Urothelium cell line (cell line): ENCODE measurements at regions not wholly inside any gene's neighbourhood (a gene's known extent, or its start where the extent isn't known, plus 50 kb on each side); places are given as distances from the start of the nearest gene placed in this dataset.
"Not testable (repeated sequence)": the region's sequence is repeated elsewhere in the genome, so short reads cannot be mapped to it uniquely, and the experiment has no call there.

Experiments
- DNase-seq: peaks from one replicate; pipeline ENCODE4 v3.0.0; 2011; ENCODE audit warnings: low spot score, mixed read lengths
- FAIRE-seq: peaks from 2 replicates; lab custom pipeline; 2011; peaks lifted over from hg19 to GRCh38; lab: Jason Lieb, UNC

DNA sequence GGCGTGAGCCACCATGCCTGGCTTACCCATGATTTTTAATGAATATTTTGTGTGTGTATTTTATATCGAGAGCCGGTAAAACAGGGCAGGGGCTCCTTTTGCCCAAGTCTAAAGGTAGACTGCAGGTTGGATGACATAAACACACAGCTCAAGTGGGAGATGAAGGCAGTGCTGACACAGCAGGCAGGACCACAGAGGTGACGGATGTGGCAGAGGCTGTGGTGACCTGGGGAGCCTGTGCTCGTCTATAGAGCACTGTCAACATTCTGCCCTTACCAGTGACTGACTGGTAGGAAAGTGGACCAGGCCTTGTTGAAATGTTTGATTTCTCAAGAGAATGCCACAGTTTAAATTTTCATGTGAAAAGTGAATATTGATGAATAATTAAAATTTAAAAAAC lies 137.5 kb downstream of the ZFP64 start:
- no peak for FAIRE-seq
- no peak for DNase-seq

DNA sequence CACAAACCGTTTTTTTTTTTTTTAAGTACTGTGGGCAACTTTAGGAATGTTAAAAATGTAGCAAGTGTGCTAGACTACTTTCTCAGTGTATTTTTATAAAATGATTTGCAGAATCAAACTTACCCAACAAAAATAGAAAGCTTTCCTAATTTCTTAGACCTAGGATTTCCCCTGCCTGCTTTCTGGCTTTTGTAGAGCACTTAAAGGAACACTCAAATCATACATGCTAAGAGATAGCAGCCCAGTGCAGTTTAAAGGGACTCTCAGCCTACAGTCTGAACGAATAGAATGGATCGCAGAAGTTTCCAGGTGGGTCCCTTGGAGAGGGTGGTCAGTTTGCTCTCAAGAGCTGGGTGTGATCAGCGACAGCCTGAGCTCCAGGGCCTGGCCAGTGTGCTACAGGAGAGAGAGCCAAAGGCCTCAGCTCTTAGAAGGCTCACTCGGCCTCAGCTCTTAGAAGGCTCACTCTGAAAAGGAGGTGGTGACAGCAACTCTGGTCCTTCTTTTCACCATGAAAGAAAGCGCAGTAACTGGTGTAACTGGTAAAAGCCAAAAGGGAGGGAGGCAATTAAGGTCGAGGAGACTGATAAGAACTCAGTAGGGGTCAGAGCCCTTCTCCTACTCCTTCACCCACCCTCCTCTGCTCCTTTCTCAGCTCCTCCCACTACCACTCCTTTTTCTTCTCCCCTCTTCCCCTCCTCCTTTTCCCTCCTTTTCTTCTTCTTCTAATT lies 142.4 kb downstream of the ZFP64 start:
- FAIRE-seq (no peak), DNase-seq (peak; percentile 53)

DNA sequence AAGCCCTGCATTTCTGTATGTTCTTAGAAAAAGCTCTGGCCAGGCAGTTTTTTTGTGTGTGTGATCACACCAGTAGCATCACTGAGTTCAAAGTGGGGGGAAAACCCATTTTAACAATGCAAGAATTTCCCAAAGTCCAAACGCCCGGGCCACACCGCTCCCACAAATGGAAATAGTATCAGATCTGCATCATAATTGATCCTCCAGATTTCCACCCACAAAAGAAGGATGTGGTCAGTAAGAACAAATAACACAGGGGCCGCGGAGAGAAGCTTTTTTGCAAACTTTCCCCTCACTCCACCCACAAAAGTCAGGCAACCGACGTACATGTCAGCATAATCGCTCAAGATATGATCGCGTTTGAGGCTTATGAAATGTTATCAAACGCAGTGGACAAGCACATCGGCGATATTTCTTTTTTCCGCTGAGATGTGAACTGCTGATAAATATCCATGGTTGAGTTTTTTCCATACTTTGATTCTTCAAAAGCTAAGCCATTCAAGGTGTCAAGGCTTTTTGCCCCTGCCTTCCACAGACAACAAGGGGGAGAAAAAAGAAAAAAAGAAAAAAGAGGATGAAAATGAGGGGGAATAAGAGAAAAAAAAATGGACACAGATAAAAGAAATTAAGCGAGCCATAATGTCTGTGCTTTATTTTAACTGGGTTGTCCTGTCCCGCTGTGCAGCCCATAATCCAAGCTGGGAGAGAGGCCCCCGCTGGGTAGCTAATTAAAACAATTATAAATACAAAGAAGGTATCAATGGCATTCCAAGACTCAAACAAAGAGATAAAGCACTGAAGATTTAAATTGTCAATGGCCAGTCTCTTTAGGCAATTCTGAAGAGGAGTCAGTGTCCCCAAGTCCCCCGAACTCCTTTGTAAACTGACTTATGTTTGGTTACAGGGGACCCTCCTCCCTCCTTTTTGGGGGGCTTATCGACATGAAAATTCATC lies 143.5 kb downstream of the ZFP64 start:
- DNase-seq (peak; percentile 62), FAIRE-seq (peak; percentile 27)

DNA sequence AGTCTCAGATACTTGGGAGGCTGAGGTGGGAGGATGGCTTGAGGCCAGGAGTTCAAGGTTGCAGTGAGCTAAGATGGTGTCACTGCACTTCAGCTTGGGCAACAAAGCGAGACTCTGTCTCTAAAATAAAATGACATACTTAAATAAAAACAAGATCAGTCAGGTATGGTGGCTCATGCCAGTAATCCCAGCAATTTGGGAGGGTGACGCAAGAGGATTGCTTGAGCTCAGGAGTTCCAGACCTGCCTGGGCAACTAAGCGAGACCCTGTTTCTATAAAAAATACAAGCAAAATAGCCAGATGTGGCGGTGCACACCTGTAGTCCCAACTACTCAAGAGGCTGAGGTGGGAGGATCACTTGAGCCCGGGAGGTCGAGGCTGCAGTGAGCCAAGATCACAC lies 149.6 kb downstream of the ZFP64 start:
- DNase-seq (no peak), FAIRE-seq (no peak)

DNA sequence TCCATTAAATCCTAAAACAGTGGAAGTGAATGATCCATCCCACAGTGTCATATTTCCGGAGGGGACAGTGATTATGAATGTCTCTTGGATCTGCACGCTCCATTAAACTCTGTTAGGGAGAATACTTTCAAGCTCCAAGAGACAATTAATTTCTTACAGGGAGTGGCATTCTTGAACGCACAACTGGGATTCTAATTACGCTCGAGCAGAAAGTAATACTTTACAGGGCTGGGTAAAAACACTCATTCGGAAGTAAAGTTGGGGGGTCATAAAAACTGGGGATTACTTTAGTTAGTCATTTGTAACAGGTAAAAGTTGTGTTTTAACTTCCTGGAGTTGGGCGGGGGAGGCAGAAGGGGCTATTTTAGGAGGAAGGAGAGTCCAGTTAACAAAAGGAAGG lies 151.8 kb downstream of the ZFP64 start:
- FAIRE-seq (no peak), DNase-seq (no peak)

DNA sequence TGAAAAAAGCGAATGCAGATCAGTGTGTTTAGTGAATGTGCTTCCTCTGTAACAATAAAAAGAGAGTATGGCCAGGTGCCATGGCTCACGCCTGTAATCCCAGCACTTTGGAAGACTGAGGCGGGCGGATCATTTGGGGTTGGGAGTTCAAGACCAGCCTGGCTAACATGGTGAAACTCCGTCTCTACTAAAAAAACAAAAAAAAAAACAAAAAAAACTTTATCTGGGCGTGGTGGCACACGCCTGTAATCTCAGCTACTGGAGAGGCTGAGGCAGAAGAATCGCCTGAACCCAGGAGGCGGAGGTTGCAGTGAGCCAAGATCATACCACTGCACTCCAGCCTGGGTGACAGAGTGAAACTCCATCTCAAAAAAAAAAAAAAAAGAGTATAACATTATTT lies 152.9 kb downstream of the ZFP64 start:
- DNase-seq, FAIRE-seq: not testable (repeated sequence)

DNA sequence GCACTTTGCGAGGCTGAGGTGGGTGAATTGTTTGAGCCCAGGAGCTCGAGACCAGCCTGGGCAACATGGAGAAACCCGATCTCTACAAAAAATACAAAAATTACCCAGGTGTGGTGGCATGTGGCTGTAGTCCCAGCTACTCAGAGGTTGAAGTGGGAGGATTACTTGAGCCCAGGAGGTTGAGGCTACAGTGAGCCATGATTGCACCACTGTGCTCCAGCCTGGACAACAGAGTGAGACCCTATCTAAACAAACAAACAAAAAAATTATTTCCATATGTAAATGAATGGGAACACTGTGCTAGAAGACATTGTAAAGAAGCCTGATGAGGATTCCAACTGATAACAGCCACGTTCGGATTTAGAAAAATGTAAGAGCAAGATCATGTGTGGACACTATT lies 154.2 kb downstream of the ZFP64 start:
- FAIRE-seq: peak; percentile 75
- DNase-seq: no peak

DNA sequence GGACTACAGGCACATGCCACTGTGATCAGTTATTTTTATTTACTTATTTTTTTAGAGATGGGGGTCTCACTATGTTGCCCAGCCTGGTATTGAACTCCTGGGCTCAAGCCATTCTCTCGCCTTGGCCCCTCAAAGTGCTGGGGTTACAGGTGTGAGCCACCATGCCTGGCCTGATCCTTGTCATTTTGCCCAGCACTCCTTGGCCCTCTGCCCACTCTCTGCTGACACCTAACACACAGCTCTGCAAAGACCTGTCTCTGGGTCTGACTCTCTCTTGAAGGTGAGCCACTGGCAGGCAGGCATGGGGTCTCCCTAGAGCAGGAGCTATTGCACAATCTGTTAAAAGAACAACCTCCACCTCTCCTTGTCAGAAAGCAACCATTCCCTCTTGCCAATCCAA lies 155.6 kb downstream of the ZFP64 start:
- DNase-seq (no peak), FAIRE-seq (no peak)

DNA sequence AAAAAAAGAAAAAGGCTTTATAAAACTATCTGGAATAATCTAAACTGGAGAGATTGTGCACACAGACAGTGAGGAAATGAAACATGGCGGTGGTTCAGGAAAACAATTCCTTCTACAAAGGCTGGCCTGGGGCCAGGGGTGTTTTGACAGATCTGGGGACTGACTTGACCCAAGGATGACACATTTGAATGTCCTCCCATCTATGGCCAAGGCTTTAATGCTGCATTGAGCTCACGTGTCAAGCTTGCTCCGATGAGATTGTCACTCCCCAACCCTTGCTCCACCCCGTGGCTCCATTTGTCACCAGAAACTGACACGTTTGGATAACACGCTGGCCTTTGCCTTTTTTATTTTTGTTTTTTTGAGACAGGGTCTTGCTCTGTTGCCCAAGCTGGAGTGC lies 156.1 kb downstream of the ZFP64 start:
- FAIRE-seq (no peak), DNase-seq (no peak)

DNA sequence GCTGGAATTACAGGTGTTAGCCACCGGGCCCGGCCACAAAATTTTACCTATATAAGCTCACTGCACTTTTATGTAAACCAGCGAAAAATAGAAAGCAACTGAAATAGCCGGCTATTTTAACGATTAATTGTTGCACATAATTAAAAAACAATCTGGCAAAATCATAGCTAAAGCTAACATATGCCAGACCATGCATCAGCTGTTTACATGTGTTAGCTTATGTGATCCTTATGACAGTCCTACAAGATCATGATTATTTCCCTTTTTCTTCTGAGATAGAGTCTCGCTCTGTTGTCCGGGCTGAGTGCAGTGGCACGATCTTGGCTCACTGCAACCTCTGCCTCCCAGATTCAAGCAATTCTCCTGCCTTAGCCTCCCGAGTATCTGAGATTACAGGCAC lies 157.0 kb downstream of the ZFP64 start:
- FAIRE-seq (no peak), DNase-seq (no peak)

DNA sequence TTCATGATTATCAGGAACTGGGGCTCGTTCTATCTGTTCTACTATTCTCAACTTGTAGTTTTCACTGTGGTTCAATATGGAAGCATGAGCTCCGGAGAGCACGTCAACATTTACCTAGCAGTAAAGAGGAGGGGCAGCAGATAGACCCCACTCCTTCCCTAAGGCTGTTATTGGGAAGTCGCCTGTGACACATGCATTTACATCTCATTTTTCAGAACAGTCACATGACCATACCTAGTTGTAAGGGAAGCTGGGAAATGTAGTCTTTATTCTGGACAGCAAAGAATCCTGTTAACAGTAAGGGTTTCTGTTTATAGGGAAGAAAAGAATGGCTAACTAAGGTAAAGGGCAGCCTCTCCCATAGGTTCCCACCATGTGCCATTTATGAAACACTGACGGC lies 158.3 kb downstream of the ZFP64 start:
- FAIRE-seq: peak; percentile 35
- no peak for DNase-seq

DNA sequence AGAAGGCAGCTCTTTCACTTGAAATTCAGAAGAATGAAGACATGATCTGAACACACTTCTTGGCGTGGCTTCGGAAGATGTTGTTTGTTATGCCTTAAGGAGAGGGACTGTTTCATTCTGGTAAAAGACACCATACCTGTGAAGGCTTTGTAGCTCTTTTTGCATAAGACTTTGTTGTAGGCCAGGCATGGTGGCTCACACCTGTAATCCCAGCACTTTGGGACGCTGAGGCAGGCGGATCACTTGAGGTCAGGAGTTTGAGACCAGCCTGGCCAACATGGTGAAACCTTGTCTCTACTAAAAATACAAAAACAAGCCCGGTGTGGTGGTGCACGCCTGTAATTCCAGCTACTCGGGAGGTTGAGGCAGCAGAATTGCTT lies 159.3 kb downstream of the ZFP64 start:
- DNase-seq, FAIRE-seq: not testable (repeated sequence)

DNA sequence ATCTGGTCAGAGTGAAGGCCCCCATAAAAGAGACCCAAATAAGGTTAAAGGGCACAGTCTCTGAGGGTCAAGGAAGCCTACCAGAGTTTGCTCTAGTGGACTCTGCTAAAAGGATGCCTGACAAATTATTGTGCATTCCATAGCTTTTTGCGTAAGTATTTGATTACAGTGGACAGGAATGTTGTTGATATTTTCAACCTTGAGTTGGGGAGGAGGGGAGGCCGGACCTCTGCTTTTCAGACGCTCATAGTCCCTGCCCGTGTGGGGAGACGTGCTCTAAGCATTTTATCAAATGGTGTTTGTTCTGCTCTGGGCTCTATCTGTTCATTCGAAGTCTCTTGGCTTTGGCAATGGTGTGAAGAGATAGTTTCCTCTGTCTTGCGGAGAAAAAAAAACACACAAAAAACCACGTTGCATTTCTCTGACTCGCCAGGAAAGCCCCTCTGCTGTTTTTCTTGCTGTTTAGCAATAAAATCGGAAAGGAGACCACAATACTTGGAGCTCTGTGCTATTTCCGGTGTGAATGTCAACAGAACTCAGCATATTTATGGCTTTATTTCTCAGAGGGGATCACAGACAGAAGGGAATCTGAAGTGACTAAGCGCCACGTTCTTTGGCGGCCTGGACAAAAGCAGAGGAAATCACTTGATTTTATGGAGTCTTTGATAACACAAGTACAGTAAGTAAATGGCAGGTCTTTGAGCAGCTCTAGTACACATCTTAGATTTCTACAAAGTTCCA lies 159.8 kb downstream of the ZFP64 start:
- DNase-seq (peak; percentile 66), FAIRE-seq (no peak)

DNA sequence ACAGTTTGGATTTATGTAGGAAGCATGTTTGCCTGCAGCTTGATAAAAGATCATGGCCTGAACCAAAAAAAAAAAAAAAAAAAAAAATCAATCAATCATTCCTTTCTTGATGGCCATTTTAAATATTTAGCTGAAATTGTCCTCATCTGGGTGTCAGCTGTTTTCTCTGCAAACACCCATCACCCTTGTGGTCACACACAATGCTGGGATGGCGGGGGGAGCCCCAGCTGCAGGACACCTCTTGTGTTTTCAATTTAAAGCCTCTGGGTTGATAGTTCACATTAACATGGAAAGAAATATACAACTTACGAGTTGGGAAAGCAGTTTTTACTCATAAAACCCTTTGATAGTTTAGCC lies 160.4 kb downstream of the ZFP64 start:
- no peak for FAIRE-seq

DNA sequence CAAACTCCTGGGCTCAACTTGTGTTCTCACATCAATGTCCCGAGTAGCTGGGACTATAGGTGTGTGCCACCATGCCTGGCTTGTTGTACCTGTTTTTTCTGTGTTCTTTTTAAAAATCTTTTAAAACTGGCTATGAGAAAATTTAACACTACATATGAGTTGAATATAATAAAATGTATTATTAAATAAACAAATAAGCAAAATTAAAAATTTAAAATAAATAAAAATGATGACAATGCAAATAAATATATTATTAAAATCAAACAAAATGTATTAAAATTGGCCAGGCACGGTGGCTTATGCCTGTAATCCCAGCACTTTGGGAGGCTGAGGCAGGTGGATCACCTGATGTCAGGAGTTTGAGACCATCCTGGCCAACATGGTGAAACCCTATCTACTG lies 162.4 kb downstream of the ZFP64 start:
- not testable (repeated sequence) for DNase-seq, FAIRE-seq

More for the DNA sequence above, 160.4 kb downstream of the ZFP64 start:
- DNase-seq: no peak

DNA sequence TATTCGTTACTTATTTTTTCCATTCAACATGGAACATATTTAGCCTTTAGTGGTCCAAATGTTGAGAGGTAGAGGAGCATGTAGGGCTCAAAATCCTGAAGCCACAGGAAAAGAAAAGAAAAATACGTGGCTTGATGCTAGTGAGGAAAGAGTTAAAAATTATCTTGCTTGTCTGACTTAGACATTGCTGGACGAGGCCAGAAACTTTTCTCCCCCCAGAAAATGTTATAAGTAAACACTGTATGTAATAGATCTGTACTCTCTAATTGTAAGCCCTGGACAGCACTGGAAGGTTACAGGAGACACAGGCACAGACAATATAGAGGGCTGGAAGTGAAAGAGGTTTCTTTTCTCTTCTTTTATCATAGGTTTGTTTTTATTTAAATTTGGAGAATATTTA lies 165.6 kb downstream of the ZFP64 start:
- DNase-seq (no peak), FAIRE-seq (no peak)

DNA sequence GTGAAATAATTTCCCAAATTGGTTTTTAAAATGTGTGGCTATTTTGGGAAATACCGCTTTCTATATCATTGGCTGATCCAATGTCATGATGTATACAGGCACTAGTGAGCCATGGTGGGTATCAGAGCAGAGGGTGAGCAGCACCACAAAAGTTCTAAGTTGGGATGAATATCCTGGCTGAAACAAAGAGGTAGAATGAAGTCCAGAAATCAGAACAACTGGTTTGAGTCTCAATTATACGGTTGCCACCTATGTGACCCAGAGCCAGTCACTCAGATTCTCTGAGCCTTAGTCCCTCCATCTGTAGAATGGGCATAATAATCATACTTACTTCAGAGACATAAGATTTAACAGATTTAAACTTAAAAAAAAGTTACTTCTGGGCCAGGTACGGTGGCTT lies 172.3 kb downstream of the ZFP64 start:
- FAIRE-seq: no peak

DNA sequence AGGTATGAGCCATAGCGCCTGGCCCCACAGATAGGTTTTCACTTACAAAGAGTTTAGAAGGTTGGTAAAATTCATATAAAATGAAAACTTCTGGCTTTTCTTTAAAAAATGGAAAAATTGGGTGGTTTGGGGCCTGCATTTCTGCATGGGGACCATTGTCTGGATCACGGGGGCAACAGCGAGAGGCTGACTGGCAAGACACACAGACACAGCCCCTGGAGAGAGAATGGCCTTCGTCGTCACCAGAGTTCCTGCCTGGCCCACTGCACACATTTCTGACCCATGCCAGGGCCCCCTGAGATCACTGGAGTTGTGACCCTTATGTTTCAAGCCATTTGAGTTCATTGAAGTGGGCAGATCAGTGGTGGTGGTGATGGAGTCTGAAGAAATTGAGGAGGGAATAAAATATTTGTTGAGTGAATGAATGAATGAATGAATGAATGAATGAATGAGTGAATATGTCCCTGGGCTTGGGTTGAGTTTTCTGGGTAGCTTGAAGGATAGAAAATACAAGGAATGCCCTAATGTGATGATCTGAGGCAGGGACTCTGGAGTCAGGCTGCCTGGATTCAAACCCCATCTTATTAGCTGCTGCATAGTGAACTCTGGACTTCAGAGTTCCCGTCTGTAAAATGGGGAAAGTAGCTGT lies 173.8 kb downstream of the ZFP64 start:
- DNase-seq: no peak
- no peak for FAIRE-seq

More for the DNA sequence above, 172.3 kb downstream of the ZFP64 start:
- no peak for DNase-seq

DNA sequence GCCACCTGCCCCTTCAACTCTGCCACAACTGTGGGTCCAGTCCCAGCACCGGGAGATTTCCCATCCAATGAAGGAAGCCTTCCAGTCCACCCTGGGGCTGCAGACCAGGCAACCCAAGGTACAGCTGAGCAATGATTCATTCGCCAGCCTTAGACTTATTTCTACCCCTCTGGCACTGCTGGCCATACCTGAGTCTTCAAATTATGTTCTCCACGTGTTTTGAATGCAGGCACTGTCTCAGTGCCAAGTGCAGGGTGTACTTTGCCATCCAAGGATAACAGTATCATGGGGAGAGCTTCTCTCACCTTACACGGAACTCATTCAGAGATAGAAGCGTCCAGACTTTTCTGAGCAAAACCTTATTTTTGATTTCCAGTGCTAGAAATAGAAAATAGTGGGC lies 175.6 kb downstream of the ZFP64 start:
- no peak for FAIRE-seq
- no peak for DNase-seq

DNA sequence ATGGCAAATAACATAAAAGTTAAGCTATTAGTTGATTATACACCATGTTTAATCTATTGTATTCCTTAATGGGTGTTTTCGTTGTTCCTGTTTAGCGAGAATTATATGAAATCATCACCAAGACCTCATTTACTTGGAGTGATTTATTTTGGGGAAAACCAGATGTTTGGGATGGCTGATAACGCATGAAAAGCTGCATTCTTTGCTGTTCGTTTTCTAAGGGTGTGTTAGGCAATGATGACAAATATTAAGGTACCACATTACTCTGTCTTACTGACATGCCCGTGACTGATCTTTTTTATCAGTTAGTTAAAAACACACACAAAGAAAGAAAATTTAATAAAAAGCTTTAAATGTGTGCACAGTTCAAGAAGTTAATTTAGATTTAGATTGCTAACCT lies 176.4 kb downstream of the ZFP64 start:
- DNase-seq: no peak
- FAIRE-seq: no peak

DNA sequence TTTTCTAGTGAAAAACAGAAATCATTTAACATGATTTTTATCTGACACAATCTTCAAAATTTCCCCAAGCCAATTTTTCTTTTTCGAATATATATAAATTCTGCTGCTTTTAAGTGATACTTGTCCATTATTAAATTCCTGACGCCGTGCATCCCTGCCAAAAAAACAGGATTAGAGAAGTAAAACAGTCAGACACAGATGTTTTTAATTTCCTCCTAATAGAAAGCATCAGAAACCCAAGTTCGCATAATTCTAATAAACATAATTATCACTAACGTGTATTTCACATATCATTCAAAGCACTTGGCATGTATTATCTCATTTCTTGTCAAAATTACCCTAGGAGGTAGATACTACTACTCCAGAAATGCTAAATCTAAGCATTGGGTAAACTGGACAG lies 179.5 kb downstream of the ZFP64 start:
- FAIRE-seq (no peak), DNase-seq (no peak)
